ENCODE measurements at regions not wholly inside any gene's neighbourhood (a gene's known extent, or its start where the extent isn't known, plus 50 kb on each side); places are given as distances from the start of the nearest gene placed in this dataset.

- Mint-ChIP-seq H3K36me3 (ENCODE audit: low read depth) (no peaks in the 10 kb centered on the region), H3K27me3 (ENCODE audit: low read depth) (no peaks in the 10 kb centered on the region)
Measured at GRCh38 chr5:3218916-3219650, 376.5 kb upstream of the IRX1 start.

GRCh38 chr5:3217771-3218495, 377.7 kb upstream of the IRX1 start:
- intact Hi-C loops (cut with micrococcal nuclease), result no loop called here
- Mint-ChIP-seq H3K36me3 (ENCODE audit: low read depth) (no peaks in the 10 kb centered on the region), H3K9me3 (peaks cover 9% of the 10 kb centered on the region), H3K27ac (no peak overlapping the region), H3K4me1 (ENCODE audit: low read depth) (no peaks in the 10 kb centered on the region), H3K27me3 (ENCODE audit: low read depth) (no peaks in the 10 kb centered on the region), H3K4me3 (ENCODE audit: low read depth) (no peak overlapping the region)
- no peak for DNase-seq (ENCODE audit: low spot score)

More at GRCh38 chr5:3218916-3219650, 376.5 kb upstream of the IRX1 start:
- intact Hi-C loops (cut with micrococcal nuclease), result no loop called here
- Mint-ChIP-seq H3K4me3 (ENCODE audit: low read depth) (no peak overlapping the region), H3K27ac (no peak overlapping the region), H3K4me1 (ENCODE audit: low read depth) (no peaks in the 10 kb centered on the region), H3K9me3 (peaks cover 9% of the 10 kb centered on the region)
- no peak for DNase-seq (ENCODE audit: low spot score)

DNA sequence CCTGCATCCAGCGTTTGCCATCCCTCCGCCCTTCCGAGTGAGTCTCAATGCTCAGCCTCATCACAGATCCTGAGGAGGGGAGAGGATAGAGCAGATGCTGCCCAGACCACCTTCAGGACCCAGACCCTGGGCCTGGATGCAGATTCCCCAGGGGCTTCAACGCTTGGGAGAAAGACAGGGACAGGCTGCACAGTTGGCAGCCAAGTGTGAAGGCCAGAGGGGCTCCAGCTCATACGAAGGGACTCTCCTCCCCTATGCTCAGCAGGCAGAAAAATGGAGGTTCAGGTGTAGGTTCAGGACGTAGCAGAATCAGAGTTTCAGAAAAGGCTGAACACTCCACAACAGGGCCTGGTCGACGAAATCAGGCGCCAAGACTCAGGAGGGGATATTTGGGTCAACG, 378.5 kb upstream of the IRX1 start:
- Mint-ChIP-seq H3K9me3 (peaks cover 9% of the 10 kb centered on the region), H3K4me1 (ENCODE audit: low read depth) (no peaks in the 10 kb centered on the region), H3K27me3 (ENCODE audit: low read depth) (no peaks in the 10 kb centered on the region), H3K27ac (no peak overlapping the region), H3K36me3 (ENCODE audit: low read depth) (no peaks in the 10 kb centered on the region), H3K4me3 (ENCODE audit: low read depth) (no peak overlapping the region)
- DNase-seq (ENCODE audit: low spot score), result no peak
- intact Hi-C loops (cut with micrococcal nuclease), result no loop called here

DNA sequence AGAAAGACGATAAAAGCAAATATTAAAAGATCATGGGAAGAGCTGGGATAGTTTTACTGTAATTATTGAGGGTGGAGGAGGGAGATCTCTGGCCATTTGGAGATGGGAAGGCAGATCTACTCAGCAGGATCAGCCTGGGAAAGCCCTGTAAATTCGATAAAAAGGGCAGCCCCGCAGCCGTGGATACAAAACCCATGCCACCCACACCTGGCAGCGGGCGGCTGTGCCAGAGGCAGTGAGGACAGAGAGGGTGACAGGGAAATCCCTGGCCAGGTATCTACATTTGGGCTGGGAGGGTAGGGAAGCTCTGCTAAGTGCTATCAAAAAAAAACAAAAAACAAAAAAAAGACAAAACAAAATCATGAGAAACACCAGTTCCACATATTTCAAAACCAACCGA, 379.2 kb upstream of the IRX1 start:
- Mint-ChIP-seq H3K27ac (no peak overlapping the region), H3K4me1 (ENCODE audit: low read depth) (no peaks in the 10 kb centered on the region), H3K9me3 (peaks cover 9% of the 10 kb centered on the region), H3K36me3 (ENCODE audit: low read depth) (no peaks in the 10 kb centered on the region), H3K27me3 (ENCODE audit: low read depth) (no peaks in the 10 kb centered on the region), H3K4me3 (ENCODE audit: low read depth) (no peak overlapping the region)
- no peak for DNase-seq (ENCODE audit: low spot score)
- intact Hi-C loops (cut with micrococcal nuclease), result no loop called here

DNA sequence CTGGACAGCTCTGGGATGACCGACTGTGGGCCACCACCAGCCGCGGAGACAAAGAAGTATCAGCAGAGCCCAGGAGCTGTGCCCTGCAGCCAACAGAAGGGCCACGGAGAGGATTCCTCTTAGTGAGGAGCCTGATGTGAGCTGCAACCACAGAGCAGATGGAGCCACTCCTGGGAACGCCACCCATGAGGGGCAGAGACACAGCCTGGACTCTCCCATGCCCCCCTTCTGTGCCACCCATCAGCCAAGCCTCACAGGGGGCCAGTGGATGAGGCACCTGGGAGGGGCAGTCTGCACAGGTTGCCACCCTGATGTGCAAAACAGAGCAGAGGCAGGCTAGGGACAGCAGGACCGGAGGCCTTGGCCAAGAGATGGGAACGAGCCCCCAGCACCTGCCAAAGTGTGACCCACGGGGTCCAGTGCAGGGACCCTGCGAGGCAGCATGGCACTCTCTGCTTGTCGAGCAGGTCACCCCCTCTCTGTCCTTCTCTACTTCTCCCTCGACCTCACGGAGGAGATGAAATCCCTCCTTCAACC, 380.7 kb upstream of the IRX1 start:
- no peak overlapping the region for H3K27ac Mint-ChIP-seq
- H3K36me3 Mint-ChIP-seq (ENCODE audit: low read depth), result no peaks in the 10 kb centered on the region
- H3K9me3 Mint-ChIP-seq, result peaks cover 13% of the 10 kb centered on the region
- intact Hi-C loops (cut with micrococcal nuclease), result no loop called here
- DNase-seq (ENCODE audit: low spot score), result no peak
- H3K27me3 Mint-ChIP-seq (ENCODE audit: low read depth), result no peaks in the 10 kb centered on the region
- no peak overlapping the region for H3K4me3 Mint-ChIP-seq (ENCODE audit: low read depth)
- no peaks in the 10 kb centered on the region for H3K4me1 Mint-ChIP-seq (ENCODE audit: low read depth)

DNA sequence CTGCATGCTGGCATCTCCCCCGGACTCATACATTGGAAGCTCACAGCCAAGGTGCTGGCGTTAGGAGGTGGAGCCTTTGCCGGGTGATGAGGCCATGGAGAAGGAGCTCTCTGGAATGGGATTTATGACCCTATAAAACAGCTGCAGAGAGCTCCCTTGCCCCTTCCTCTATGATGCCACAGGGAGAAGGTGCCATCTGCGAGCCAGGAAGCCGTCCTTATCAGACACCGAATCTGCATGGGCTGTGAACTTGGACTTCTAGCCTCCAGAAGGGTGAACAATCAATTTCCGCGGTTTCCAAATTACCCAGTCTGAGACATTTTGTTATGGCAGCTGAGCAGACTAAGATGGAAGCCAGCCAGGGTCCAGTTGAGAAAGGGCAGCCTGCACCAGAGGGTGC, 381.2 kb upstream of the IRX1 start:
- H3K27ac Mint-ChIP-seq, result no peak overlapping the region

DNA sequence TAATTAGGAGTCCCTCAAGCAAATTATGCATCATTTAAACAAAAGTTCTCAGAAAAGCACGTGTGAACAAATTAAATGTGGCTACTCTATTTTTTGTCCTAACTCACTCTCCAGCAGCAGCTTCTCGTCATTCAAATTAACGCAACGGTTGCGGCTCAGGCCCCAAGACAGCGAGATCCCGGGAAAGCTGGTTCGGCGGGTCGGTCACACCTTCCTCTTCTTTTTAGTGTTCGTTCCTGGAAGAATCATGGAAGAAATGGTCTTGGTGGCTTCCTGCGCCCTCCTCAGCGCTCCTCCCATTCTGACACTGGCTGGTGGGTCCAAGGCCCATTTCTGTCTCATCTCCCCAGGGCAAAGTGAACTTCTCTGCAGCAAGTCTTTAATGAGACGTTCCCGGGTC, 382.8 kb upstream of the IRX1 start:
- no peaks in the 10 kb centered on the region for H3K27me3 Mint-ChIP-seq (ENCODE audit: low read depth)
- H3K36me3 Mint-ChIP-seq (ENCODE audit: low read depth), result no peaks in the 10 kb centered on the region
- intact Hi-C loops (cut with micrococcal nuclease), result no loop called here
- H3K4me1 Mint-ChIP-seq (ENCODE audit: low read depth), result no peaks in the 10 kb centered on the region
- no peak overlapping the region for H3K27ac Mint-ChIP-seq
- H3K4me3 Mint-ChIP-seq (ENCODE audit: low read depth), result no peak overlapping the region
- no peak for DNase-seq (ENCODE audit: low spot score)
- peaks cover 13% of the 10 kb centered on the region for H3K9me3 Mint-ChIP-seq

More for the DNA sequence above, 381.2 kb upstream of the IRX1 start:
- Mint-ChIP-seq H3K4me1 (ENCODE audit: low read depth) (no peaks in the 10 kb centered on the region), H3K4me3 (ENCODE audit: low read depth) (no peak overlapping the region), H3K9me3 (peaks cover 13% of the 10 kb centered on the region), H3K36me3 (ENCODE audit: low read depth) (no peaks in the 10 kb centered on the region), H3K27me3 (ENCODE audit: low read depth) (no peaks in the 10 kb centered on the region)
- intact Hi-C loops (cut with micrococcal nuclease), result no loop called here
- DNase-seq (ENCODE audit: low spot score), result no peak

GRCh38 chr5:3210531-3210930, 385.1 kb upstream of the IRX1 start:
- Mint-ChIP-seq H3K4me1 (ENCODE audit: low read depth) (no peaks in the 10 kb centered on the region), H3K27ac (no peak overlapping the region), H3K9me3 (peaks cover 10% of the 10 kb centered on the region), H3K4me3 (ENCODE audit: low read depth) (no peak overlapping the region), H3K36me3 (ENCODE audit: low read depth) (no peaks in the 10 kb centered on the region), H3K27me3 (ENCODE audit: low read depth) (no peaks in the 10 kb centered on the region)
- intact Hi-C loops (cut with micrococcal nuclease), result no loop called here
- no peak for DNase-seq (ENCODE audit: low spot score)

DNA sequence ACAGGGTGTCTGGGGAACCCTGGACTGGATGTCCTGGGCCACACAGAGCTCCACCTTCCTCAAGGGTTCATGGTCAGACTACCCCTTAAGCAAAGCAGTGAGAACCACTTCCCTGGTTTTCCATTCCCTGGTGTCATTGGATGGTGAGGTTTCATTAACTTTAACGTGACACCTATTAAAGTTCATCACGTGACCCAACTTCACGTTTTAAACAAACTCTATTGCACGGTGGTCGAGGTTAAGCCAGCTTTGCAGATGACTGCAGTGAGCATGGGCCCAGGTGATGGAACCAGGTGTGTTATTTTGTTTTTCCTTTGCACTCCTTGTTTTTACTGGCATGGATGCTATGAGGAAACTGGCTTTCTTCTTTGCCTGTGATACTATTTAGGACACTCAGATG, 385.7 kb upstream of the IRX1 start:
- Mint-ChIP-seq H3K9me3 (peaks cover 13% of the 10 kb centered on the region), H3K36me3 (ENCODE audit: low read depth) (no peaks in the 10 kb centered on the region), H3K27me3 (ENCODE audit: low read depth) (no peaks in the 10 kb centered on the region), H3K4me3 (ENCODE audit: low read depth) (no peak overlapping the region), H3K4me1 (ENCODE audit: low read depth) (no peaks in the 10 kb centered on the region), H3K27ac (no peak overlapping the region)
- no peak for DNase-seq (ENCODE audit: low spot score)
- intact Hi-C loops (cut with micrococcal nuclease), result no loop called here

- intact Hi-C loops (cut with micrococcal nuclease), result no loop called here
- H3K27ac Mint-ChIP-seq, result no peak overlapping the region
- H3K27me3 Mint-ChIP-seq (ENCODE audit: low read depth), result no peaks in the 10 kb centered on the region
- no peaks in the 10 kb centered on the region for H3K4me1 Mint-ChIP-seq (ENCODE audit: low read depth)
- DNase-seq (ENCODE audit: low spot score), result no peak
- H3K36me3 Mint-ChIP-seq (ENCODE audit: low read depth), result no peaks in the 10 kb centered on the region
- H3K9me3 Mint-ChIP-seq, result peaks cover 12% of the 10 kb centered on the region
- no peak overlapping the region for H3K4me3 Mint-ChIP-seq (ENCODE audit: low read depth)
Measured at GRCh38 chr5:3202570-3202969, 393.1 kb upstream of the IRX1 start.

DNA sequence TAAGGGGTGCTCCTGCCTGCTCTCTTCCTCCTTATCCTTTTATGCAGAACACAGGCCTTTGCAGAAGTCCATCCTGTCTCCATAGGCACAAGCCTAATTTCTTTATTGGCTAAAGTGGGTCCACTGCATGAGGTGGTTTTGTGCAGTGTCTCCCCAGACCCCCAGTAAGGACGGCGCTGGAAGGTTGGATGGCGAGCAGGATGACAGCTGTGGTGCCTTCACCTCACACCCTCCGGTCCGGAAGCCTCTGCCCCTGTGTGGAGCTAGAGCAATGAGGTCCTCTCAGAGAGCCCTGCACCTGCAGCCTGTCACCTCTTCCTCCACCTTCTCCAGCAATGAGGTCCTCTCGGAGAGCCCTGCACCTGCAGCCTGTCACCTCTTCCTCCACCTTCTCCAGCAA, 393.7 kb upstream of the IRX1 start:
- Mint-ChIP-seq H3K36me3 (ENCODE audit: low read depth) (no peaks in the 10 kb centered on the region), H3K4me1 (ENCODE audit: low read depth) (no peaks in the 10 kb centered on the region), H3K27ac (no peak overlapping the region), H3K27me3 (ENCODE audit: low read depth) (peaks cover 3% of the 10 kb centered on the region), H3K4me3 (ENCODE audit: low read depth) (no peak overlapping the region), H3K9me3 (peaks cover 12% of the 10 kb centered on the region)
- intact Hi-C loops (cut with micrococcal nuclease), result no loop called here
- no peak for DNase-seq (ENCODE audit: low spot score)

DNA sequence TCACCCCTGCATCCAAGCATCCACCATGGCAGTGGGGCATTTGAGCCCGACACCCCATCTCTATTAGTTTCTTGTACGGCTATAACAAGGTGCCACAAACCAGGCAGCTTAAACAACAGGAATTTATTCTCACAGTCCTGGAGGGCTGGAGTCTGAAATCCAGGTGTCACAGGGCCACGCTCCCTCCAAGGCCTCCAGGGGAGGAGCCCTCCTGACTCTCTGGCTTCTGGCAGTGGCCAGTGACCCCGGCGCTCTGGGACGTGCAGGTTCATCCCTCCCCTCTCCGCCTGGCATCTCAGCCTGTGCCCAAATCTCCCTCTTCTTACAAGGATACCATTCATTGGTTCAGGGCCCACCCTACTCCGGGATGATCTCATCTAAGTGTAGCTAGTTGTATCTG, 394.5 kb upstream of the IRX1 start:
- no peak overlapping the region for H3K4me3 Mint-ChIP-seq (ENCODE audit: low read depth)
- no peak overlapping the region for H3K27ac Mint-ChIP-seq
- H3K9me3 Mint-ChIP-seq, result peaks cover 10% of the 10 kb centered on the region
- no peaks in the 10 kb centered on the region for H3K4me1 Mint-ChIP-seq (ENCODE audit: low read depth)
- intact Hi-C loops (cut with micrococcal nuclease), result no loop called here
- peaks cover 3% of the 10 kb centered on the region for H3K27me3 Mint-ChIP-seq (ENCODE audit: low read depth)
- H3K36me3 Mint-ChIP-seq (ENCODE audit: low read depth), result no peaks in the 10 kb centered on the region
- no peak for DNase-seq (ENCODE audit: low spot score)

DNA sequence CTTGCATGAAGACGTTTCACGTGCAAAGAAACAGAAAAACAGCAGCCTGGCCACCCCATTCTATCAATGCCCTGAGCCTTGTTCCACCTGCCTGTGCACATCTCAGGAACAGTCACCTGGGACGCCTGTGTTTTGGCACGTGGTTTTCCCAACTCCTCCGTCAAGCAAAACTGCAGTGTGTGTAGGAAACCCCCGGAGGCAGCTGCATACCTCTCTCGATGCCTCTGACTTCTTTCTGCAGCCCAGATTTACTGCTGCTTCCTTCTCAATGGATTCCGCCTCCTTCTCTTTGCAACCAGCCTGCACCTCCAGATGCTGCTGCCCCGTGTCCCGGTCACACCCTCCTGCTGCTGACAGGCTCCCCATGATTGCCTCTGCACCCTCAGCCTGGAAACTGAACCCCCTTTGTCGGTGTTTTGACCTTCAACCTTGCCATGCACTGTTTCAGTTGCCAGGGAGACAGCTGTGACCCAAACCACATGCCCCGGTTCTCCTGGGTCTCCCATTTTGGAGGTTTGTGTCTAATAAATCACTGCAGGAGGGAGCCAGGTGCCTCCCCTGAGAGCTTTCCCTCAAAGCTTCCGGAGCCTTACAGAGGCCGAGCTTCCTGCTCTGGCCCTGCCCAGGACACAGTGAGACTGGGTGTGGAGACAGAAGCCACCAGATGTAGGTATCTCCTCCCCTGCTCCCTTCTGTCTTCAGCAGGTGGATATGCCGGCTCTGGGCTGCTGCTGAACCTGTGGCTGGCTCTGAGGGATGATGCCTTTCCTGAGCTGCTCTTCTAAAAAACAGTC, 395.5 kb upstream of the IRX1 start:
- no peak for DNase-seq (ENCODE audit: low spot score)
- no peaks in the 10 kb centered on the region for H3K4me1 Mint-ChIP-seq (ENCODE audit: low read depth)
- H3K36me3 Mint-ChIP-seq (ENCODE audit: low read depth), result no peaks in the 10 kb centered on the region
- peaks cover 3% of the 10 kb centered on the region for H3K27me3 Mint-ChIP-seq (ENCODE audit: low read depth)
- intact Hi-C loops (cut with micrococcal nuclease), result no loop called here
- H3K4me3 Mint-ChIP-seq (ENCODE audit: low read depth), result no peak overlapping the region
- H3K9me3 Mint-ChIP-seq, result peaks cover 4% of the 10 kb centered on the region
- no peak overlapping the region for H3K27ac Mint-ChIP-seq
